ENCODE measurements at regions not wholly inside any gene's neighbourhood (a gene's known extent, or its start where the extent isn't known, plus 50 kb on each side); places are given as distances from the start of the nearest gene placed in this dataset.
A peak's percentile ranks its signal among the peaks of the same experiment; 100 is the strongest.

DNA sequence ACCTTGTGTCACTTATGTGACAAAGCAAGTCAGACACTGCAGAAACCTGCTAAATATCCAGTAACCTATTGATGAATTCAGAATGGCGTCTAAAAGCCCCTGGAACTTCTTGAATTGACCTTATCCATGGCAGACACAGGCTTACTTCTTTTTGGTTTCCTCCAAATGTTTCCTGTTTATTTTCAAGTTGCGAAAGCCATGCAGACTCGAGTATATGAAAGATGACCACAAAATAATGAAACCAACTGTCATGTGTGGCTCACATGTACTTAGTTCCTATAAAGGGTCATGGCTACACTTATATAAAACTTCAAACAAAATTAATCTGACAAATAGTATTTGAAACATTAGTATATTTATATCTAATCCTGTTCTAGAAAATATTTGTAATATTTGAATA lies 113.1 kb upstream of the FNDC3A start:
- H3K27me3 ChIP-seq = no peaks in the 10 kb centered on the region
- TF ChIP-seq, protein P1, sequence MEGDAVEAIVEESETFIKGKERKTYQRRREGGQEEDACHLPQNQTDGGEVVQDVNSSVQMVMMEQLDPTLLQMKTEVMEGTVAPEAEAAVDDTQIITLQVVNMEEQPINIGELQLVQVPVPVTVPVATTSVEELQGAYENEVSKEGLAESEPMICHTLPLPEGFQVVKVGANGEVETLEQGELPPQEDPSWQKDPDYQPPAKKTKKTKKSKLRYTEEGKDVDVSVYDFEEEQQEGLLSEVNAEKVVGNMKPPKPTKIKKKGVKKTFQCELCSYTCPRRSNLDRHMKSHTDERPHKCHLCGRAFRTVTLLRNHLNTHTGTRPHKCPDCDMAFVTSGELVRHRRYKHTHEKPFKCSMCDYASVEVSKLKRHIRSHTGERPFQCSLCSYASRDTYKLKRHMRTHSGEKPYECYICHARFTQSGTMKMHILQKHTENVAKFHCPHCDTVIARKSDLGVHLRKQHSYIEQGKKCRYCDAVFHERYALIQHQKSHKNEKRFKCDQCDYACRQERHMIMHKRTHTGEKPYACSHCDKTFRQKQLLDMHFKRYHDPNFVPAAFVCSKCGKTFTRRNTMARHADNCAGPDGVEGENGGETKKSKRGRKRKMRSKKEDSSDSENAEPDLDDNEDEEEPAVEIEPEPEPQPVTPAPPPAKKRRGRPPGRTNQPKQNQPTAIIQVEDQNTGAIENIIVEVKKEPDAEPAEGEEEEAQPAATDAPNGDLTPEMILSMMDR (IDR thresholded peaks at IDR 0.05) = no peak

DNA sequence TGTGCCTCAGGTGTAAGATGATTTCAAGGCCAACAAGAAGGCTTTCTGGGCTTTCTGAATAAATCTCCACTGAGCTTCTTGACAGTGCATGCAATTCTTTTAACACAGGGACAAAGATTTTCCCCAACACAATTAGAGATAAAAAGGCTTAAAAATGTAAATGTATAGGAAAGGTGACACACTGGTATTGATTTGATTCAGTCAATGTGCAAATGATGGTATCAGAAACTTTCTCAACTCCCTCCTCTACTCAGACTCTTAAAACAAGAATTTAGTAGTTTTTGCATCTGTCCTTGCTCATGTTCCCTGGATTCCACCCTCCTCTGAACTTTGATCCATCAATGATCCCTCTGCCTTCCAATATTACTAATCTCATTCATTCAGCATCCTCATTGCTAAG lies 111.6 kb upstream of the FNDC3A start:
- Histone ChIP-seq H3K36me3 (no peaks in the 10 kb centered on the region), H3K4me3 (no peak overlapping the region), H3K9ac (ENCODE audit: low read depth in 2 of 2, low read length in 2 of 2) (no peak overlapping the region), H3K27ac (no peak overlapping the region), H3K27me3 (no peaks in the 10 kb centered on the region), H3K9me3 (no peaks in the 10 kb centered on the region), H3K4me1 (peaks cover 3% of the 10 kb centered on the region)
- DNase-seq = no peak
- TF ChIP-seq, protein P1 (IDR thresholded peaks at IDR 0.05) = no peak
- intact Hi-C loops (cut with DNase I) = no loop called here

More for the DNA sequence above, 113.1 kb upstream of the FNDC3A start:
- Histone ChIP-seq H3K4me1 (peaks cover 3% of the 10 kb centered on the region), H3K4me3 (no peak overlapping the region), H3K9me3 (no peaks in the 10 kb centered on the region), H3K9ac (ENCODE audit: low read depth in 2 of 2, low read length in 2 of 2) (no peak overlapping the region), H3K27ac (no peak overlapping the region), H3K36me3 (no peaks in the 10 kb centered on the region)
- no peak for DNase-seq
- intact Hi-C loops (cut with DNase I) = no loop called here

DNA sequence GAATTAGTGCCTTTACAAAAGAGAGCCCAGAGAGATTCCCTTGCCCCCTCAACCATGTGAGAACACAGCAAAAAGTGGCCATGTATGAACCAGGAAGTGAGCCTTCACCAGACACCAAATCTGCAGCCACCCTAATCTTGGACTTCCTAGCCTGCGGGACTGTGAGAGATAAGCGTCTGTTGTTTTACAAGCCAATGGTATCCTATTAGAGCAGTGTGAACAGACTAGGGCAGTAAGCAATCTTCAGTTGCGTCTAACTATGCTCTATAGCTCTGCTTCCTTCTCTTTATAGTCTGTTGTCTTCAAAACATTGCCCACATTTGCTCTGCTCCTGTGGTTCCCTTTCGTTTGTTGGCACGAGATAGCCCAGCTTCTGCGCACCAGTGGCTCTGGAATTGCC lies 109.5 kb upstream of the FNDC3A start:
- no peaks in the 10 kb centered on the region for H3K9me3 ChIP-seq
- no peaks in the 10 kb centered on the region for H3K27me3 ChIP-seq
- no peak for DNase-seq
- no peaks in the 10 kb centered on the region for H3K4me1 ChIP-seq
- no peak overlapping the region for H3K9ac ChIP-seq (ENCODE audit: low read depth in 2 of 2, low read length in 2 of 2)
- no peaks in the 10 kb centered on the region for H3K36me3 ChIP-seq
- H3K4me3 ChIP-seq = no peak overlapping the region
- no peak overlapping the region for H3K27ac ChIP-seq
- intact Hi-C loops (cut with DNase I) = no loop called here
- TF ChIP-seq, protein P1 (IDR thresholded peaks at IDR 0.05) = no peak

DNA sequence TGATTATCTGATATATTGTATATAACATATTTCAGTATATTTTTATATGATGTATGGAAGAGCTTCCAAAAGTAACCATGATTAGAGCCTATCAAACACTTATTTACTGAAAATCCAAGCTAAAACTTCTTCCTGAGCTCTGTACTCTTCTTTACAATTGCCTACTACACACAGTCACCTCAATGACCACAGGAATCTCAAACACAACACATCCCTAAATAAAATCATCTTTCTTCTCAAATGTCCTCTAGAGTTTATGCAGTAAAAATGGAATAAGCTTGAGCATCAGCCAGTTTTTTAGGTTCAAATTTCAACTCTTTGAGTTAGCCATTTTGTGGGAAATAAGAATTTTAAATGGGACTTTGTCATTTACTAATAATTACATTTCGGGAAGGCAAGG lies 102.6 kb upstream of the FNDC3A start:
- H3K36me3 ChIP-seq = no peaks in the 10 kb centered on the region
- H3K27me3 ChIP-seq = no peaks in the 10 kb centered on the region
- no peak overlapping the region for H3K9ac ChIP-seq (ENCODE audit: low read depth in 2 of 2, low read length in 2 of 2)
- intact Hi-C loops (cut with DNase I) = no loop called here
- H3K9me3 ChIP-seq = no peaks in the 10 kb centered on the region
- DNase-seq = no peak
- TF ChIP-seq, protein P1 (IDR thresholded peaks at IDR 0.05) = no peak
- no peak overlapping the region for H3K27ac ChIP-seq
- no peaks in the 10 kb centered on the region for H3K4me1 ChIP-seq
- H3K4me3 ChIP-seq = no peak overlapping the region

DNA sequence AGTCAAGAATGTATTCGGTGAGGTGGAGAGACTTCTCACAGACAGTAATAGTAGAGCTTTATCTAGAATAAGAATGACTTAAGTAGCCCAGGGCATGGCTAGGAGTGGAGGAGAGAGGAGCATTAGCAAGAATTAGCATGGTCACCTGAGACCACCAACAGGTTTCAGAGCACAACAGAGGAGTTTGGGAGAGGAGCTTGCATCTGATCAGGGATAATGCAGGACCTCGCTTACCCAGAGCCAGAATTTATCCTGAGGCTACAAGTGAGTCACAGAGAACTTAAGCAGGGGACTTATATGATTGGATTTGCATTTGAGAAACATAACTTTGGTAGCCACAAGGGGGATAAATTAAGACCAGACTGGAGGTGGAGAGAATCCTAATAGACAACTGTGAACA lies 102.1 kb upstream of the FNDC3A start:
- no peaks in the 10 kb centered on the region for H3K9me3 ChIP-seq
- no peaks in the 10 kb centered on the region for H3K27me3 ChIP-seq
- intact Hi-C loops (cut with DNase I) = no loop called here
- H3K36me3 ChIP-seq = no peaks in the 10 kb centered on the region
- H3K4me1 ChIP-seq = no peaks in the 10 kb centered on the region
- no peak overlapping the region for H3K27ac ChIP-seq
- no peak overlapping the region for H3K4me3 ChIP-seq
- no peak for DNase-seq
- TF ChIP-seq, protein P1 (IDR thresholded peaks at IDR 0.05) = no peak
- no peak overlapping the region for H3K9ac ChIP-seq (ENCODE audit: low read depth in 2 of 2, low read length in 2 of 2)

DNA sequence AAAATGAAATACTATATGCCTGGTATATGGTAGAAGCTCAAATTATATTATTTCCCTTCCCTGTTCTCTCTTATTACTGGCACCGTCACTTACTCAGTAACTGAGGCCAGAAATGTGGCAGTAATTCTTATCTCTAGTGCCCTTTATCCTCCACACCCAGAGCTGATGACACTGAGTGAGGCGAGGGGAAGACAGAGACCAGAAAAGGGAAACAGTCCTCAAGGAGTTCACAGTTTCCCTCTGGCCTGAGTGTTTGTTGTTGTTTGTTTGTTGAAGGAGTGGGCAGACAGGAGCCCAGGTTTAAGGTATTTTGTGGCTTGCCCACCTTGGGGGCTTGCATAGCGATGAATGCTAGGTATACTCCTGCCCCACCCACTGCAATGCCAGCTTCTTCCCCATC lies 101.5 kb upstream of the FNDC3A start:
- Histone ChIP-seq H3K4me1 (no peaks in the 10 kb centered on the region), H3K9ac (ENCODE audit: low read depth in 2 of 2, low read length in 2 of 2) (no peak overlapping the region), H3K27ac (no peak overlapping the region), H3K9me3 (no peaks in the 10 kb centered on the region), H3K27me3 (no peaks in the 10 kb centered on the region), H3K36me3 (no peaks in the 10 kb centered on the region), H3K4me3 (no peak overlapping the region)
- peak; percentile 18 for DNase-seq
- intact Hi-C loops (cut with DNase I) = no loop called here
- TF ChIP-seq, protein P1 (IDR thresholded peaks at IDR 0.05) = no peak
